Brain microvascular endothelial cell (primary cell): ENCODE measurements at regions not wholly inside any gene's neighbourhood (a gene's known extent, or its start where the extent isn't known, plus 50 kb on each side); places are given as distances from the start of the nearest gene placed in this dataset.
"Not testable (repeated sequence)": the region's sequence is repeated elsewhere in the genome, so short reads cannot be mapped to it uniquely, and the experiment has no call there.

ENCODE experiments used
- DNase-seq: peaks from one replicate; pipeline ENCODE4 v3.0.0-alpha.2; 2020
- H3K27ac ChIP-seq: fragments of 250-450 bp; sonication (Bioruptor Pico); 2 replicates; pipeline ENCODE4 v1.5.1; 2020; ENCODE audit warnings: mild to moderate bottlenecking, moderate library complexity
- H3K27me3 ChIP-seq: fragments of 250-450 bp; sonication (Bioruptor Pico); replicated peaks from 2 replicates; pipeline ENCODE4 v1.5.1; 2020; ENCODE audit warnings: mild to moderate bottlenecking
- H3K36me3 ChIP-seq: fragments of 250-450 bp; sonication (Bioruptor Pico); replicated peaks from 2 replicates; pipeline ENCODE4 v1.5.1; 2020; ENCODE audit warnings: mild to moderate bottlenecking
- H3K4me3 ChIP-seq: 2 replicates; pipeline ENCODE4 v1.5.1; 2011; ENCODE audit warnings: low read depth, mild to moderate bottlenecking, control low read depth, low read length, moderate library complexity
- CTCF ChIP-seq: IDR thresholded peaks from 2 replicates; pipeline ENCODE4 v1.5.1; 2011; ENCODE audit warnings: low read depth, mild to moderate bottlenecking, moderate library complexity, low read length, control low read depth, inconsistent platforms; ENCODE audit errors: missing control alignments
- in situ Hi-C: cut with HindIII; loops from 2 replicates; pipeline ENCODE4 v1.10.0; 2017; ENCODE audit warnings: low sequenced_read_pairs, low pct_ligation_motif_present

- no peaks in the 10 kb centered on the region for H3K36me3 ChIP-seq
- in situ Hi-C loops: no loop called here
- no peaks in the 10 kb centered on the region for H3K27me3 ChIP-seq
- H3K4me3 ChIP-seq: no peak overlapping the region
- TF ChIP-seq CTCF: no peak
- H3K27ac ChIP-seq: no peak overlapping the region
- DNase-seq: no peak
These were observed 123.6 kb upstream of the TSPAN8 start for GRCh38 chr12:71281425-71281824.

- H3K4me3 ChIP-seq: no peak overlapping the region
- no peak for TF ChIP-seq CTCF
- in situ Hi-C loops: no loop called here
- H3K36me3 ChIP-seq: no peaks in the 10 kb centered on the region
- no peak overlapping the region for H3K27ac ChIP-seq
- DNase-seq: no peak
- no peaks in the 10 kb centered on the region for H3K27me3 ChIP-seq
These were observed 120.1 kb upstream of the TSPAN8 start for GRCh38 chr12:71277866-71278265.

- no peak for TF ChIP-seq CTCF
- Histone ChIP-seq H3K27me3 (no peaks in the 10 kb centered on the region), H3K36me3 (no peaks in the 10 kb centered on the region), H3K27ac (no peak overlapping the region), H3K4me3 (no peak overlapping the region)
- no peak for DNase-seq
- in situ Hi-C loops: no loop called here
These were observed 118.7 kb upstream of the TSPAN8 start for GRCh38 chr12:71276541-71276940.

GRCh38 chr12:71270794-71271193 lies 113.0 kb upstream of the TSPAN8 start:
- H3K4me3 ChIP-seq, in situ Hi-C loops, H3K27ac ChIP-seq, H3K36me3 ChIP-seq, H3K27me3 ChIP-seq, DNase-seq: not testable (repeated sequence)

DNA sequence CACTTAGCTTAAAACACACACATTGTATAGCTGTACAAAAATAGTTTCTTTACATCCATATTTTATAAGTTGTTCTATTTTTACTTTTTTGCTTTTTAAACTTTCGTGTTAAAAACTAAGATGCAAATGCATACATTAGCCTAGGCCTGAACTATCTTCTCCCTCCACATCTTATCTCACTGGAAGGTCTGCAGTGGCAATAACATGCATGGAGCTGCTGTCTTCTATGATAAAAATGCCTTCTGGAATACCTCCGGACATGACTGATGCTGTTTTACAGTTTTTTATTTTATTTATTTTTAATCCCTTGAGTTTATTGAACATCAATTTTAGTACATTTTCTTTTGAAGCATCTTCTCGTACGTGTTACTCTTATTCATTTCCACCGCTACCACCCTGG lies 112.3 kb upstream of the TSPAN8 start:
- Histone ChIP-seq H3K27me3 (no peaks in the 10 kb centered on the region), H3K36me3 (no peaks in the 10 kb centered on the region), H3K4me3 (no peak overlapping the region), H3K27ac (no peak overlapping the region)
- in situ Hi-C loops: no loop called here
- no peak for TF ChIP-seq CTCF
- DNase-seq: no peak

GRCh38 chr12:71269281-71269598 lies 111.4 kb upstream of the TSPAN8 start:
- H3K27ac ChIP-seq: no peak overlapping the region
- DNase-seq: no peak
- H3K36me3 ChIP-seq: no peaks in the 10 kb centered on the region
- H3K27me3 ChIP-seq: no peaks in the 10 kb centered on the region
- in situ Hi-C loops: no loop called here
- no peak overlapping the region for H3K4me3 ChIP-seq
- TF ChIP-seq CTCF: no peak
